ENCODE measurements at regions not wholly inside any gene's neighbourhood (a gene's known extent, or its start where the extent isn't known, plus 50 kb on each side); places are given as distances from the start of the nearest gene placed in this dataset.
"Not testable (repeated sequence)": the region's sequence is repeated elsewhere in the genome, so short reads cannot be mapped to it uniquely, and the experiment has no call there.

DNA sequence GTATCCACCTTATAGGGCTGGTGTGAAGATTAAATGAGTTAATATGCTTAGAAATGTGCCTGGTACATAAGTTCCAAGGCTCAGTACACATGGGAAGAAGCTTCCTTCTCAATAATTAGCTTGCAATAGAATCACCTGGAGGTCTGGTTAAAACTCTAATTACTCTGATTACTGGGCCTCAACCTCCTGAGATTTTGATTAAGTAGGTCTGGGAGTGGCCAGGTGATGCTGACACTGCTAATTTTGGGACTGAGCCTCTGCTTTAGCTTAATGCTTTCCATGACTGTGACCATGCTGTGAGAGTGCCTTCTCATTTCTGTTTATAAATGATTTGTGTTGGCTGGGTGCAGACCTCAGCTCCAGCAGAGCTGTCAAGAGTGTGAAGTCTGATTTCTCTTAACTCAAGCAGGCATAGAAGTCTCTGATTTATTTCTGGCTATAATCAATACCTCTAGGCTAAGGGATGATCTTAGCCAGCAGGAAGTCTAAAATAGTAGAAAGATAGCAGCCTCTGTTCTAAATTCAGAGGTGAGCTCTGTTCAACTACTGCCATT is 85.3 kb upstream of the ZNF608 start:
- DNase-seq (ENCODE audit: low spot score), result no peak
- TF ChIP-seq, protein P1, sequence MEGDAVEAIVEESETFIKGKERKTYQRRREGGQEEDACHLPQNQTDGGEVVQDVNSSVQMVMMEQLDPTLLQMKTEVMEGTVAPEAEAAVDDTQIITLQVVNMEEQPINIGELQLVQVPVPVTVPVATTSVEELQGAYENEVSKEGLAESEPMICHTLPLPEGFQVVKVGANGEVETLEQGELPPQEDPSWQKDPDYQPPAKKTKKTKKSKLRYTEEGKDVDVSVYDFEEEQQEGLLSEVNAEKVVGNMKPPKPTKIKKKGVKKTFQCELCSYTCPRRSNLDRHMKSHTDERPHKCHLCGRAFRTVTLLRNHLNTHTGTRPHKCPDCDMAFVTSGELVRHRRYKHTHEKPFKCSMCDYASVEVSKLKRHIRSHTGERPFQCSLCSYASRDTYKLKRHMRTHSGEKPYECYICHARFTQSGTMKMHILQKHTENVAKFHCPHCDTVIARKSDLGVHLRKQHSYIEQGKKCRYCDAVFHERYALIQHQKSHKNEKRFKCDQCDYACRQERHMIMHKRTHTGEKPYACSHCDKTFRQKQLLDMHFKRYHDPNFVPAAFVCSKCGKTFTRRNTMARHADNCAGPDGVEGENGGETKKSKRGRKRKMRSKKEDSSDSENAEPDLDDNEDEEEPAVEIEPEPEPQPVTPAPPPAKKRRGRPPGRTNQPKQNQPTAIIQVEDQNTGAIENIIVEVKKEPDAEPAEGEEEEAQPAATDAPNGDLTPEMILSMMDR (IDR thresholded peaks at IDR 0.05; ENCODE audit: borderline replicate concordance, control extremely low read depth, extremely low read depth, insufficient read depth, missing control alignments), result no peak
- in situ Hi-C loops (cut with MboI; ENCODE audit: low sequenced_read_pairs, unreplicated experiment), result no loop called here

DNA sequence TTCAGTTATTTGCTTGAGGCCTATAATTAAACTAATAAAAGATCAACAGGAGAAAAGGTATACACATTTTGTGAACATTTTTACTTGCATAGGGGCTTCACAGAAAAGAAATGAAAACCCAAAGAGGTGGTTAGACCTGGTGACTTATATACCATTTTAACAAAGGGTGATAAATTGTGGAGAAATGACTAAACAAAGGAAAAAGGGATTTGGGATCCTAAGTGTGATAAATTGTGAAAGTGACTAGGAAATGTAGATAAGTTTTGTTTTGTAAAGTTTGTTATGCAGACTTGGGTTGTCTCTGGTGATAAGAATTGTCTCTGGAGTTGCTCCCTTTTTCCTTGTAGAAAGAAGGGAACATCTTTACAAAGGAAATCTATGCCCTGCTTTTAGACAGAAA is 86.1 kb upstream of the ZNF608 start:
- in situ Hi-C loops (cut with MboI; ENCODE audit: low sequenced_read_pairs, unreplicated experiment), result no loop called here
- DNase-seq (ENCODE audit: low spot score), result no peak
- TF ChIP-seq, protein P1 (IDR thresholded peaks at IDR 0.05; ENCODE audit: borderline replicate concordance, control extremely low read depth, extremely low read depth, insufficient read depth, missing control alignments), result no peak

DNA sequence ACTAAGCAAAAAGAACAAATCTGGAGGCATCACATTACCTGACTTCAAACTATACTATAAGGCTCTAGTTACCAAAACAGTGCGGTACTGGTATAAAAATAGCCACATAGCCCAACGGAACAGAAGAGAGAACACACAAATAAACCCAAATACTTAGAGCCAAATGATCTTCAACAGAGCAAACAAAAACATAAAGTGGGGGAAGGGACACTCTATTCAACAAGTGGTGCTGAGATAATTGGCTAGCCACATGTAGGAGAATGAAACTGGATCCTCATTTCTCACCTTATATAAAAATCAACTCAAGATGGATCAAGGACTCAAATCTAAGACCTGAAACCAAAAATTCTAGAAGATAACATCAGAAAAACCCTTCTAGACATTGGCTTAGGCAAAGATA is 89.9 kb upstream of the ZNF608 start:
- in situ Hi-C loops (cut with MboI; ENCODE audit: low sequenced_read_pairs, unreplicated experiment), result not testable (repeated sequence)

DNA sequence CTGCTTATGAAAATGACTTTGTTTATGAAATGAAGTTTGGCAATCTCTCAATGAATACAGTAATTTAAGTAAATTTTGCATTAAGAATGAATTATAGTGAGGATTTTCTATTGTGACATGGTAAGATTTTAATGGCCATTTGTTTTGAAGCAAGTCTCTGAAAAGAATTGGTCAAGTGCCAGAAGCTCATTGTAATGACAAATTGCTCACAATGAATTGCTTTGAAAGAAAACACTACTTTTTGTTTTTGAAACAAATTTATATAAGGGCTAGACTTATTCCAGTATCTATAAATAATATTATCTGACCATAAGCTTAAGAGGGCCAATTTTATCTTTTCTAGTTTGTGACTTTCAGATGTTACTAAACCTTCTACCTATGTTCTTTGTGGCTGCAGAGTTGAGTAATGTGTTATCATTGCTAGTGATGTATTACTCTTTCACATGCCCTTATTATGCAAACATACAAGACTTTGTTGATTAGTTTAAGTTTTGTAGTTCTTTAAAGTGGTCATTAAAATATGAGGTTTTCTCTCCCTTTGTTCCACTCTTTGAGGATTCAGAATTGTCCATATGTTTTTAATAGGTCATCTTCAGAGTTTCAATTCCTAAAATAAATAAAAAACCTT is 93.0 kb upstream of the ZNF608 start:
- TF ChIP-seq, protein P1 (IDR thresholded peaks at IDR 0.05; ENCODE audit: borderline replicate concordance, control extremely low read depth, extremely low read depth, insufficient read depth, missing control alignments), result no peak
- in situ Hi-C loops (cut with MboI; ENCODE audit: low sequenced_read_pairs, unreplicated experiment), result no loop called here
- no peak for DNase-seq (ENCODE audit: low spot score)

More for the DNA sequence above, 89.9 kb upstream of the ZNF608 start:
- DNase-seq (ENCODE audit: low spot score), result not testable (repeated sequence)

DNA sequence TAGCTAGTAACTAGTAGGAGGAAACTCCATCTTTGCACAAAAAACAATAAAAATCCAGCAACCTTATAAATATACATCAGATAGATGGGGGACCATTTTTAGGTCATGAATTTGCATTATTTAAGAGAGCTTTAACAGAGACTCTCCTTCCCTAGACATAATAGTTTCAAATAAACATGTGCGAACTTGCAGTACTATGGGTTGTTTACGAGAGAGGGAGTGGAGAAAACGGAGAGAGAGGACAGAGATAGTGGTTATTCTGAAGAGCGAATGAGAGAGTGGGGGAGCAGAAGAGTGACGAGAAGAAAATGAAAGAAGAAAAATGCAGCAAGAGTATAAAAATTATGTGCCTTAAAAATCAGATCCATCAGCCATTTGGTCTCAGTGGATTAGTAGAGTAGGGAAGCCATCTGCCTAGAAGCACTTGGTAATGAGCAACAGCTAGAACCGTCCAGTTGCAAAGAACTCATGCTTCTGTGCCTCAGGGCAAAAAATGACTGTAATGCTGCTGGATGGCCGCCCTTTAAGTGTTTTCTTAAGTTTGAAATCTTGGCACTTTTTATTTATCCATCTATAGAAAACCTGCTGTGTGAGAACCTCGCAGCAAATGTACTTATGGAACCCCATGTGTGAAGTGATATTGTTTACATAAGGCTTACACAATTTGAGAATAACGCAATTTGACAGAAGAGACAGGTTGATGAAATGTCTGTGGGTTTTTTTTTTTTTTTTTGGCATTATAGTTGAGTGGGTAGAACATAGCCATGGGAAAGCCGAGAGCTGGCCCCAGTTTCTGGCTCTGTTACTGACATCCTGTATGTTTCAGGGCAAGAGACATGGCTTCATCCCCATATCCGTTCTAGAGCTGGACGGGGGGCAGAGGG is 95.6 kb upstream of the ZNF608 start:
- in situ Hi-C loops (cut with MboI; ENCODE audit: low sequenced_read_pairs, unreplicated experiment), result no loop called here
- TF ChIP-seq, protein P1 (IDR thresholded peaks at IDR 0.05; ENCODE audit: borderline replicate concordance, control extremely low read depth, extremely low read depth, insufficient read depth, missing control alignments), result no peak
- no peak for DNase-seq (ENCODE audit: low spot score)

DNA sequence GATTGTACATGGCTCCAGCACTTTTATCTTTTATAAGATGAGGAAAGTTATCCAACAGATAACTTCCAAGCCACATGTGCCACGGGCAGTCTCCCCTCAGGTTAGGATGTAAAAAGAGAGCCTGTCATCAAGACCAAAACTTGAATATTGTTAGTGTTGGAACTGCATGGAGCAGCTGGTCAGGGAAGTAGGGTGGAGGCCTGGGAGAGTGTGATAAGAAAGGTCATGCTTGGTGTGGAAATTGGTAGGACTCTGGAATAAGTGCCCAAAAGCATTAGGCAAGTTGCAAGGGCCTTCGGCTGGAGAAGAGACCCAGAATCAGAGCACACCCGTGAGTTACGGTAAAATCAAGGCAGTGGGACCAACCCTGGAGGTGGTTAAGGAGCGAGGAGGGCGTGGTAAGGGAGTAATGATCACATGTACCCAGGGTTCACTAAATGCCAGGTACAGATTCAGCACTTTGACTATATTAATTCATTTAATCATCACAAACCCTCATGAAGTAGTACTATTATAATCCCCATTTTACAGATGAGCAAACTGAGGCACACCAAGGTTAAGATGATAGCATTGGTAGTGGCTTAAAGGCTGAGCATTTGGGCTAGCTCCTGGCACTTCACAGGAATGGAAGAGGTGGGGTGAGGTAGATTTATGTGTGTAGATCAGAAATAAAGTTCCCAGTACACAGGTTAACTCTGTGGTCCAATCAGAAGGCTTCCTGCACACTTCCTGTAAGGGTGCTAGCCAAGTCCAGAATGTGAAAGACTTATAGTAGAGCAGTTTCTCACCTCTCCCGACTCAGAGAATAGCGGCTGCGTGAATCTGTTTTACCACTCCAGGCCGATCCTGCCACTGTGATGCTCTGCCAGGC is 96.5 kb upstream of the ZNF608 start:
- DNase-seq (ENCODE audit: low spot score), result no peak
- TF ChIP-seq, protein P1 (IDR thresholded peaks at IDR 0.05; ENCODE audit: borderline replicate concordance, control extremely low read depth, extremely low read depth, insufficient read depth, missing control alignments), result no peak
- in situ Hi-C loops (cut with MboI; ENCODE audit: low sequenced_read_pairs, unreplicated experiment), result no loop called here

Data from GM13976 (cell line).